H1 (cell line): ENCODE measurements at regions not wholly inside any gene's neighbourhood (a gene's known extent, or its start where the extent isn't known, plus 50 kb on each side); places are given as distances from the start of the nearest gene placed in this dataset.

Experiments used
- ATF2 ChIP-seq: IDR thresholded peaks from 2 replicates; pipeline ENCODE4 v1.6.1; 2012; ENCODE audit warnings: low read length, inconsistent platforms
- CHD7 ChIP-seq: fragments of 300-600 bp; sonication (generic); IDR thresholded peaks from 2 replicates; pipeline ENCODE4 v1.7.1; 2012; ENCODE audit warnings: low read length, moderate library complexity, mild to moderate bottlenecking, inconsistent platforms; ENCODE audit not compliant: insufficient replicate concordance
- NANOG ChIP-seq: IDR thresholded peaks from 2 replicates; pipeline ENCODE4 v1.6.1; 2011; ENCODE audit warnings: low read length, low read depth, mild to moderate bottlenecking, inconsistent platforms; ENCODE audit not compliant: insufficient read depth, poor library complexity, severe bottlenecking
- POLR2AphosphoS5 ChIP-seq: IDR thresholded peaks from 2 replicates; pipeline ENCODE4 v1.6.1; 2011; ENCODE audit warnings: low read depth, low read length
- SIRT6 ChIP-seq: IDR thresholded peaks from one replicate; pipeline ENCODE4 v1.7.1; 2012; ENCODE audit warnings: low read length, inconsistent platforms
- SP2 ChIP-seq: IDR thresholded peaks from 2 replicates; pipeline ENCODE4 v1.6.1; 2012; ENCODE audit warnings: mild to moderate bottlenecking, low read length, inconsistent platforms
- SRF ChIP-seq: IDR thresholded peaks from 2 replicates; pipeline ENCODE4 v1.6.1; 2011; ENCODE audit warnings: mild to moderate bottlenecking, low read depth, low read length, moderate library complexity
- USF2 ChIP-seq: IDR thresholded peaks from 2 replicates; pipeline ENCODE4 v1.6.1; 2011; ENCODE audit warnings: low read length, improper control_type of control experiment

- TF ChIP-seq CHD7 (no peak), NANOG (no peak), POLR2AphosphoS5 (no peak), SRF (no peak), SP2 (no peak), SIRT6 (no peak), ATF2 (no peak), USF2 (no peak)
Measured at GRCh38 chr13:39946769-39947168, 291.3 kb downstream of the COG6 start (continued).
